Stimulated activated CD8-positive, alpha-beta memory T cell treated with anti-CD3 and anti-CD28 coated beads, Interleukin-15, amount 100 ng/mL, for 48 hours (primary cell): ENCODE measurements at regions not wholly inside any gene's neighbourhood (a gene's known extent, or its start where the extent isn't known, plus 50 kb on each side); places are given as distances from the start of the nearest gene placed in this dataset.
"Not testable (repeated sequence)": the region's sequence is repeated elsewhere in the genome, so short reads cannot be mapped to it uniquely, and the experiment has no call there.

ENCODE experiments used
- DNase-seq, 2 donors: peaks; one replicate each; pipeline ENCODE4 v3.0.0-alpha.2; 2020; ENCODE audit warnings: low read depth in 2 of 2

DNA sequence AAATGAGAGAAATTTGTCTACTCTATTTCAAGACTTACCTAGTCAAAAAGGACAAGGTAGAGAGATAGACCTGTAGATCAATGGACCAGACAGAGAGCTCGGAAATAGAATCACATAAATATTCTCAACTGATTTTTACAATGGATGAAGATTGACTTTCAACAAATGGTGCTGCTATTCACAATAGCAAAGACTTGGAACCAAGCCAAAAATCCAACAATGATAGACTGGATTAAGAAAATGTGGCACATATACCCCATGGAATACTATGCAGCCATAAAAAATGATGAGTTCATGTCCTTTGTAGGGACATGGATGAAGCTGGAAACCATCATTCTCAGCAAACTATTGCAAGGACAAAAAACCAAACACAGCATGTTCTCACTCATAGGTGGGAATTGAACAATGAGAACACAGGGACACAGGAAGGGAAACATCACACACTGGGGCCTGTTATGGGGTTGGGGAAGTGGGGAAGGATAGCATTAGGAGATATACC, 1128.2 kb downstream of the UQCRFS1 start:
- not testable (repeated sequence) for DNase-seq

DNA sequence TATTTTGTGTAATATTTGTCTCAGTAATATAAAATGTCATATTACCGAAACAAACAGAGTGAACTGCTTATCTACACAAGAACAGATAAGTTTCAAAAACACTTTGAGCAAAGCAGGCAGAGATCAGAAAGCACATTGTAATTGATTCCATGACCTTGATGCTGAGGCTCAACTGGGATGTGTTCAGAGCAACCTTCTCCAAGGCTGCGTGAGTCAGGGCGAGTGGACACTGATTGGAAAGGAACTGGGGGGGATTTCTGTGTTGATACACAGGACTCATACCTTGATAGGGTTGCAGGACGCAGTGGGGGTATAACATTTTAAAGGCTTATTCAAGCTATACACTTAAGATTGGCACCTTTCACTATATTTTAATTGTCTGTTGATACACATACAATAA, 1136.3 kb downstream of the UQCRFS1 start:
- no peak for DNase-seq

DNA sequence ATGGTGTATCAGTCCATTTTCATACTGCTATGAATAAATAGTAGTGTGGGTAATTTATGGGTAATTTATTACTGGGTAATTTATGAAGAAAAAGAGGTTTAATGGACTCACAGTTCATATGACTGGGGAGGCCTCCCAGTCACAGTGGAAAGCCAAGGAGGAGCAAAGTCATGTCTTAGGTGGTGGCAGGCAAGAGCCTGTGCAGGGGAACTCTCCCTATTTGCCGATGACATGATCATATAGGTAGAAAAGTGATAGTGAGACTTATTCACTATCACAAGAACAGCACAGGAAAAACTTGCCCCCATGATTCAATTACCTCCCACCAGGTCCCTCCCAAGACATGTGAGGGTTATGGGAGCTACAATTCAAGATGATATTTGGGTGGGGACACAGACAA, 1137.7 kb downstream of the UQCRFS1 start:
- DNase-seq: no peak

DNA sequence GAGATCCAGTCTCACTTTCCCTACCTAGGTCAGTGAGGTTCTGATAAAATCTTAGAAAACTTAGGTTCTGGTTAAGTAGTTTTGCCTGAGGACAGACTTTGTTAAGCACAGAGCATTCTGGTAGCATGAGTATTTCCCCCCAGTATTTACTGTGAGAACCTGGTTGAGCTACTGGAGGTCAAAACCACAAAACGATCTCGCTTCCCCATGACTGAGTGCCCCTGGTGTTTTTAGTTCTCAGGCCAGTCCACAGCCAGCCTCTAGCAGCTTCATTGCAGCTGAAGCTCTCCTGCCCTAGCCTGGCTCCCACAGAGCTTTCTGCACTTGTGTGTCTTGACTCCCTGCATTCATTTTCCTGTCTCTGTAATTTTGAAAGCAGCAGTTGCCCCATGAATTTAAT, 1138.2 kb downstream of the UQCRFS1 start:
- DNase-seq: no peak

DNA sequence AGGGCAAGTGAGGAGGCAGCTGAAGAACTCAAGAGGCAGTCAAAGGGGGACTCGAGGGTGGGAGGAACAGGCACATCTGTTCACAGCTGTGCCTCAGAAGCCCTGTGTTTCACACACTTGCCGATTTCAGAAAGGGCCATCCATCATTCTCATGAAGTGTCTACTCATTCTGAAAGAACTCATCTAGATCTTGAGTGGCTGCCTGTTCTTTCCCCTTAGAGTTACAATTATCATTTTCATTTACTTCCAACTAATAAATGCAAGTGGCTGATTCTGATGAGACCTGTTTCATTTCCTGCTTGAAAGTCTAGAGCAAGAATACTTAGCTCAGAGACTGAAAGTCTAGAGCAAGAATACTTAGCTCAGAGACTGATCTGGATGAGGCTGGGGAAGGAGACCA, 1145.1 kb downstream of the UQCRFS1 start:
- no peak for DNase-seq

DNA sequence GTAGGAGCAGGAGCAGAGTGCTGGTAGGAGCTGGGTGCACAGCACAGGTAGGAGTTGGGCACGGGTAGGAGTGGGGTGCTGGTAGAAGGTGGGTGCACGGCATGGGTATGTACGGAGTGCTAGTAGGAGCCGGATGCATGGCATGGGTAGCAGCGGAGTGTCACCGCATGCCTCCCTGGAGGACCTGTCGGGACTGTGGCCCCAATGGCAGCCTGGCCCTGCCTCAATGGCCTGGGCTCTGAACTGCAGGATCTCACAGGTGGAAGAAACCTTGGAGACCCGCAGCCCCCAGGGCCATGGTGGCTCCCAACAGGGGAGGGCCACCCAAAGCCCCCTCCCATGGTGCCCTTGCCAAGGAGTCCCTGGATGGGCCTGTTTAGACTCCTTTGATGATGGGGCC, 1146.0 kb downstream of the UQCRFS1 start:
- DNase-seq: no peak

DNA sequence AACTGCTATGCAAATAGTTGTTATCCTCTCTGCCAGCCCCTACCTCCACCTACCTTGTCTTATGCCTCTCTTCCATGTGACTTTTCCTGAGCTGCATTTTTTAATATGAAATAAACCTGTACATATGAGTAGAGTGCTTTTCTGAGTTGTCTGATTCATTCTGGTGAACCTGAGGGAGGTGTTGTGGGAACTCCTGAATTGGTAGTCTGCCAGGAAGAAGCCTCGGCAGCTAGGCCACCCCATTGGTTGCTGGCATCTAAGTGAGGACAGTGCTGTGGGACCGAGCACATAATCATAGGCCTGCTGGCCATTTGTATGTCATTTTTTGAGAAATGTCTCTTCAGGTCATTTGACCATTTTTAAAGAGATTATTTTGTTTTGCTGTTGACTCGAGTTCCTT, 1146.8 kb downstream of the UQCRFS1 start:
- DNase-seq: no peak

DNA sequence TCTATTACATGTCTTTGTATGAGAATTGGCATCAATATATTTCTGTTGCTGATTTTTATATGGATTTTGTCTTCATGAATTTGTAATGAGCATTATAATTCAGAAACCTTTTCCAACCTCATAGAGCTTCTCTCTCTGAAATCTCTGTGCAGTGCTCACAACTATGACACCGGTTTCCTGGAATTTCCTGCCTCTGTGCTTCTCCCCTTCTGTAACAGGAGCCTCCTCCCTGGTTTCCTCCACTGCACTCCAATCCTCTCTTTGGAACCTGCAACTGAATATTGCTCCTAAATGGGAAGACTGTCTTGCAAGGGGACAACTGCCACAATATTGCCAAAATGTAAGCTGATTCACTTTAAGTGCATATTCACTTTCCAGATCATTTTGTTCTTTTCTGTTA, 1147.9 kb downstream of the UQCRFS1 start:
- no peak for DNase-seq

DNA sequence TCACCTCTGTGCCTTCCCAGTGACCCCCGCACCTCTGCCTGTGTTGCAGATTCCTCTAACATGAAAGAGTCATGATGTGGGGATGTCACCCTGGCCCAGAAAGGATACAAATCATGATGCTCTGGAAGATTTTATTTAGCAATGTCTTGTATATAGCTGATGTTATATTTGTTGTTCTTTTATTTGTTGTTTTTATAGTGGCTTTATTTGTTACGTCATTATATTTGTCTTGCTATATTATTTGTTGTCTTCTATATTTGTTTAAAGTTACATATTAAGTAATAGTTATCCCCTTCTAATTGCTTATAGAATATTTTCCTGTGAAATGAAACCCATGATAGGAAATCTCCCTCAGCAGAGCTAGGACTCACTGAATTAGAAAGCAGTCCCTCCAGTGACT, 1149.2 kb downstream of the UQCRFS1 start:
- DNase-seq: no peak

DNA sequence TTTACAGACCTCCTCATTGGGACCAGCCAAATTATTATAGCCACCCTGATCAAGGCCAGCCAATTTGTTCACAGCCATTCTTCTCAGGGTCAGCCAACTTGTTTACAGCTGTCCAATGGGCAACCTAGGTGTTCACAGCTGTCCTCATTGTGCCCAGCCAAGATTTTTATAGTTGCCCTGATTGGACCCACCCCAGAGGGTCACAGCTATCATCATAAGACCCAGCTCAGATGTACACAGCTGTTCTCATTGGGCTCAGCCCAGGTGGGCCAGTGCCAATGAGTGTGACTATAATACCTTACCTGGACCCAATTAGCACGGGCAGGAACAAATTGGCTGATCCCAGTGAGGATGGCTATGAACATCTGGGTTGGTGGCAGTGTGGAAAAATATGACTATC, 1151.8 kb downstream of the UQCRFS1 start:
- DNase-seq: no peak

DNA sequence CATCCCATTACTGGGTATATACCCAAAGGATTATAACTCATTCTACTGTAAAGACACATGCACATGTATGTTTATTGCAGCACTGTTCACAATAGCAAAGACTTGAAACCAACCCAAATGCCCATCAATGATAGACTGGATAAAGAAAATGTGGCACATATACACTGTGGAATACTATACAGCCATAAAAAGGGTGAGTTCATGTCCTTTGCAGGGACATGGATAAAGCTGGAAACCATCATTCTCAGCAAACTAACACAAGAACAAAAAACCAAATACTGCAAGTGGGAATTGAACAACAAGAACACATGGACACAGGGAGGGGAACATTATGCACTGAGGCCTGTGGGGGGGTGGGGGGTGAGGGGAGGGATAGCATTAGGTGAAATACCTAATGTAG, 1155.9 kb downstream of the UQCRFS1 start:
- not testable (repeated sequence) for DNase-seq

DNA sequence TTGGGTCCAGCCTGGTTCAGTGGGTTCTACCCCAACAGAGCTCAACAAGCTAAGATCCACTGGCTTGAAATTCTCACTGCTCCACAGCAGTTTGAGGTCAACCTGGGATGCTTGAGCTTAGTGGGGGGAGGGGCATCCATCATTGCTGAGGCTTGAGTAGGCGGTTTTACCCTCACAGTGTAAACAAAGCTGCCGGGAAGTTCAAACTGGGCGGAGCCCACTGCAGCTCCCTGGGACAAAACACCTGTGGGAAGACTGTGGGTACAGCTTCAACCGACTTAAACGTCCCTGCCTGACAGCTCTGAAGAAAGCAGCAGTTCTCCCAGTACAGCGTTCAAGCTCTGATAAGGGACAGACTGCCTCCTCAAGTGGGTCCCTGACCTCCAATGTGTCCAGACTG, 1161.9 kb downstream of the UQCRFS1 start:
- no peak for DNase-seq

DNA sequence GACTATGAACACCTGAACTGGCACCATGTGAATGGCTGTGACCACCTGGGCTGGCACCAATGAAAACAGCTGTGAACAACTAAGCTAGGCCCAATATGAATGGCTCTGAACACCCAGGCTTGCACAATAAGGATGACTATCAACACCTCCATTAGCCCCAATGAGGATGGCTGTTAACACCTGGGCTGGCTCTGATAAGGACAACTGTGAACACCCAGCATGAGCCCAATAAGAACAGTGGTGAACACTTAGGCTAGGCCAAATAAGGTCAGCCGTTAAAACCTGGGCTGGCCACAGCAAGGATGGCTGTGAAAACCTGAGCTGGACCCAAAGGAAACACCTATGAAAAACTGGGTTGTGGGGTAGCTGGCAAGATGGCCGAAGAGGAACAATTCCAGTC, 1163.1 kb downstream of the UQCRFS1 start:
- DNase-seq: no peak

DNA sequence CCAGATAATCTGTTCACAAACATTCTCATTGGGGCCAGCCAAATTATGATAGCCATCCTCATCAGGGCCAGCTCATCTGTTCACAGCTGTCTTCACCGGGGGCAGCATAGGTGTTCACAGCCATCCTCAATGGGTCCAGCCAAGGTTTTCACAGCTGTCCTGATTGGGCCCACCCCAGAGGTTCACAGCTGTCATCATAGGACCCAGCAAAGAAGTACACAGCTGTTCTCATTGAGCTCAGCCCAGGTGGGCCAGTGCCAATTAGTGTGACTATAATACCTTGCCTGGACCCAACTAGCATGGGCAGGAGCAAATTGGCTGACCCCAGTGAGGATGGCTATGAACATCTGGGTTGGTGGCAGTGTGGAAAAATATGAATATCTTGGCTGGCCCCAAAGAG, 1166.0 kb downstream of the UQCRFS1 start:
- DNase-seq: no peak

DNA sequence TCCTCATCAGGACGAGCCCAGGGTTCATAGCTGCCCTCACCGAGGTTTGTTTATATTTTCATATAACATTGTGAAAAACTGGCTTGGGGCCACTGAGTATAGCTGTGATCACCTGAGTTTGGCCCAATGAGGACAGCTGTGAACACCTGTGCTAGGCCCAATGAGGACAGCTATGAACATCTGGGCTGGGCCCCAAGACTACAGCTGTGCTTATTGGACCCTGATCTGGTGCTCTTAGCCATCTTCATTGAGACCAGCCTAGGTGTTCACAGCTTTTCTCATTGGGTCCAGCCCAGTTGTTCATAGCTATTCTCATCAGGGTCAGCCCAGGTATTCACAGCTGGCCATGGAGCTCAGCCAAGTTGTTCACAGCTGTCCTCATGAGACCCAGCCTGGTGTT, 1167.3 kb downstream of the UQCRFS1 start:
- DNase-seq: no peak

DNA sequence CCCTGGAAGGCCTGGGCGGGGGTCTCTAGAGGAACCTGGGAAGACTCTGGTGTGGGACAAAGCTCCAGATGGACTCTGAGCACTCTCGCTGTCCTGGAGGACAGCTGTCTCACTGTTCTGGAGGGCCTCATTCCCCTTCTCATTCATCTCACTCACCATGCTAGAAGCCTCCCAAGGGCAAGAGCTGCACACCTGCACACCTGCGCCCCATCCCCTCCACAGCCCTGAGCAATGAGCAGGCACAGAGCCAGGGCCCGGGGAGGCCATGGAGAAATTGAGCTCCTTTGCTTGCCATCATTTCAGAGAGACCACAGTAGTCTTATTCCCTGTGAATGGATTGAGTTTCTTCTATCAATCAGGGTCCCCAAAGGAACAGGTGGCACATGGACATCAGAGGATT, 1168.5 kb downstream of the UQCRFS1 start:
- no peak for DNase-seq

DNA sequence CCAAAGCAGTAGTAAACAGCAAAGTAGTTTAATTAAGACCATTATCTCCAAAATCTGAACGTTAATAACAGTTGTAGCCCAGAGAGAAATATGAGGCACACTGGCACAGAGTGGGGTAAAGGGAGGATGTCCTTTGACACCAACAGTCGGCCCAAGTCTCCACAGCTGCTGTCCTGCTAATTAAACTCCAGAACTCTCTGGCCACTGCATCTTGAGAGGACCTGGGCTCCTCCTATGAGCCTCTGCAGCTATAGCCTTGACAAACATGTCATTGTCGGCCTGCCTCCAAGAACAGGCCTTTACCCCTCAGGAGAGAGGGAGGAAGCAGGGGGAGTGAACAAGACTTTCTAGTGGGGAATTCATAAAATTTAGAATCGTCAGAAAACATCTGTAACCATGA, 1170.4 kb downstream of the UQCRFS1 start:
- DNase-seq: no peak

DNA sequence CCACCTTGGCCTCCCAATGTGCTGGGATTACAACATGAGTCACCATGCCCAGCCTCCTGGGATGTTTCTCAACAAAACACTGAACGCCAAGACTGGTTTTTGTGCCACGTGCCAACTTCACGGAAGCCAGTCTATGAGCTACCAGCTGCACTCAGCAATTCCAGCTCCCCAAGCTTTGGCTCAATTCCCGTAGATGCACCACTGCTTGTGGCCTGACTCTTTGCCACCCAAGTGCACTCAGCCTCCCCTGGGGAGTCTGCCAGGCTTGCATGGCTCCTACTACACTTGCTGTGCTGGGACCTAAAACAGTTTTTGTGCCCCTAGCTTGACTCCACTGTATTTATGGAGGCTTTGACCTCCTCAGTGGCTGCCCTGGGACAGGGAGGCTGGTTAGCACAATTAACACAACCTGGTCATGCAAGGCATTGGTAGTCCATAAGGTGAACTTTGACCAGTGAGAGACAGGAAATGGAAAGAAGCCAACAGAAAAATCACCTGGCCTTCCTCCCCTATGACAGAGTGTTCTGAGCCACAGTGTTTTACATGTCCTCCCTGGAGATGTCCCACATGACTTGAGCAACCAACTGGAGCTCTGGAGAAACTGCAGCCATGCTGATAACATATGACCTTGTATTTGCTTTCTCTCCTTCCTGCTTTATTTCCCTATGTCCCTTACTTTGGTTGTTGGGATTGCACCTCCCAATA, 1173.1 kb downstream of the UQCRFS1 start:
- no peak for DNase-seq

DNA sequence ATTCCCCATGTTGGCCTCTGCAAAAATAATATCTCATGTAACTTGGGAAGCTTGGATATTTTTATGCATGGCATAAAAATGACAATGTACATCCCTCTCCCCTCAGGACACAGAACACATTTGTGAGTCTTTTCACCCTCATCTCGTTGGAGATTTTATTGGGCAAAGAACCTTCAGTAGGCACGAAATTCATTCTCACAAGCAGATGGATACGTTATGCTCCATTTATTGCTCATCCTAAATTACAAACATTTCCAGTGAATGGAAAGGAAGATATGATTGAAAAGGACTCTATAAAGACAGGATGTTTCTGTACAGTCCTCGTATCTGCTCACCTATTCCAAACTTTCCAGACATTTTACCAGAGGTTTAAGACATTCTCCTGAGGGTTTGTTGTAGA, 1175.8 kb downstream of the UQCRFS1 start:
- no peak for DNase-seq

DNA sequence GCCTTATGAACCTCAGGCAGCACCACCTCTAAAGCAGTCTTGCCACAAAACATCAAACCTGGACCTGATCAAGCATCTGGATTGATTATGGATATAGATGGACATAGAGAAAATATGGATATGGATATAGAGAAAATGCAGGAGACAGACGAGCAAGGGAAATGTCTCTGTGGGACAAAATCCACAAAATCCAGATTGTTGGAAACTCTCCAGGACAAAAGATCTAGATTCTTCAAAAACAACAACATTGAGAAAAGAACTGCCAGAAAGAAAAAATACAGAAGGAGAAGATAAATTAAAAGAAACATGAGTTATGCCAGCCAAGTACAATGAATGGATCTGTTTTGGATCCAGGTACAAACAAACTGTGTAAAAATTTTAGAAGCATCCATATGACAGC, 1176.5 kb downstream of the UQCRFS1 start:
- no peak for DNase-seq

DNA sequence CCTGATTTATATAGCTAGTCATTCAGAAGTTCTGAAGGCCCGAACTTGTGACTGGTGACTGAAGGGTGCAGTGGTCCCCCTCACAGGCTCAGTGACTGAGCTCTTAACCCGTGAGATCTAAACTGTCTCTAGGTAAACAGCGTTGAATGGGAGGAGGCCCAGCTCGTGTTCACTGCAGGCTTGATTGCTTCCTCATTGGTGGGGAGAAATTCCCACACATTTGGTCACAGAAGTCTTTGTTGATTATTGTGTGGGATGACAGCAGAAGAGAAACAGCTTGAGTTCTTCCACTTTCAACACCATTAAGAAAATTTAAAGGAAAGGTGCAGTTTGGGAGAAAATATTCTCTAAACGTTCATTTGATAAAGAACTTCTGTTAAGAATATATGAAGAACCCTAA, 1178.0 kb downstream of the UQCRFS1 start:
- no peak for DNase-seq

DNA sequence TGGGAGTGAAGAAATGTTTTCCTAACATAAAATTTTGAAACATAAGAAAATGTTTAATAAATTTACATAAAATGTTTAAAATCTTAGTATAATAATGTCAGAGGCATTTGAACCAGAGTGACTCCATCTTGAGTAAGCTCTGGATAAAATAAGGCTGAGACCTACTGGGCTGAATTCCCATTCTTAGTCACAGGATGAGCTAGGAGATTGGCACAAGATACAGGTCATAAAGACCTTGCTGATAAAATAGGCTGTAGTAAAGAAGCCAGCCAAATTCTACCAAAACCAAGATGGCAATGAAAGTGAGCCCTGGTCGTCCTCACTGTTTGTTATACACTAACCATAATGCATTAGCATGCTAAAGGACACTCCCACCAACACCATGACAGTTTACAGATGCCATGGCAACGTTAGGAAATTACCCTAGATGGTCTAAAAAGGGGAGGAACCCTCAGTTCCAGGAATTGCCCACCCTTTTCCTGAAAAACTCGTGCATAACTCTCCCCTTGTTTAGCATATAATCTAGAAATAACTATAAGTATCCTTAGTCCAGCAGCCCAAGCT, 1184.0 kb downstream of the UQCRFS1 start:
- no peak for DNase-seq

DNA sequence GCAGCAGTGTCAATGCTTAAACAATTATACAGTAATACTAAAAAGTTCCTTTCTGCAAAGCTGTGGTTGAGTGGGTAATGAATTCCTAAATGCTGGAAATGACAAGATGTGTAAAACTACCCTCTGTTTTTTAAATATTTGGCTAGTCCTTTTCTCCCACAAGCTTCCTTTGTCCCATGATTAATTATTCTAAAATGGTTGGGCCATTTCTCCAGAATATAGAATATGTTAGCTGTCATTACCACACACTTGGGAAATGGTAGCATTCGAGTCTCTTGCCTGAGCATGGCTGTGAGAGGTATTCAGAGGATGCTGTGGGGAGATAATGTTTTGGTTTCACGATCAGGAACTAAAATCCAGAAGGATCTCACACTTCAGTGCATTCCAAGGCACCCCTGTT, 1185.8 kb downstream of the UQCRFS1 start:
- no peak for DNase-seq

DNA sequence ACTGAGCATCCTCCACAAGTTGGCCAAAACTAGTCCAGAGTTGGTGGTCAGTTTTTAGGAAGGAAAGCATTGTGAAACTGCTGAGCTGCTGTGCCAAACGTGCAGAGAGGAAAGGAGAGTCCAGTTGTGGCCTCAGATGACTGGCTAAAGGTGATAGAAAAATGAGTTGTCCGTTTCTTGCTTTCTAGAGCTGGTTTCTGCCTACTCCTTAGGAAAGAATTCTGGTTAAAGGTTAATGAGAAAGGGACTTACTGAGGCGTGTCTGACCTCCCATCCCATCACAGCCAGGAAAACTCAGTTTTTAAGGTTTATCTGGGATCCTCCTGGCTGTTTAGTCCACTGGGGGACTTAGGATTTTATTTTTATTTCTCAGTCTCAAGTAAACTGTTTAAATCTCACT, 1186.3 kb downstream of the UQCRFS1 start:
- no peak for DNase-seq
